ENCODE measurements at regions not wholly inside any gene's neighbourhood (a gene's known extent, or its start where the extent isn't known, plus 50 kb on each side); places are given as distances from the start of the nearest gene placed in this dataset.

GRCh38 chr12:124463341-124463921, 104.0 kb downstream of the NCOR2 start:
- TF ChIP-seq EZH2 (IDR thresholded peaks at IDR 0.05; ENCODE audit: insufficient read depth, poor library complexity, severe bottlenecking) (no peak), EZH2phosphoT487 (IDR thresholded peaks at IDR 0.05; ENCODE audit: insufficient read depth, low read depth) (no peak)

All from GM23248 (cell line).